Skeletal muscle tissue (tissue), 3 donors: ENCODE measurements at regions not wholly inside any gene's neighbourhood (a gene's known extent, or its start where the extent isn't known, plus 50 kb on each side); places are given as distances from the start of the nearest gene placed in this dataset.
A peak's percentile ranks its signal among the peaks of the same experiment; 100 is the strongest.

Experiments used
- H3K27ac ChIP-seq: one replicate; pipeline ENCODE4 v1.7.0; 2013; ENCODE audit warnings: mild to moderate bottlenecking, low read depth, low read length, inconsistent platforms
- H3K27me3 ChIP-seq, 3 donors: one replicate each; pipeline ENCODE4 v1.7.0; 2013; ENCODE audit warnings: low read length in 3 of 3; ENCODE audit not compliant: control insufficient read depth in 3 of 3, insufficient read depth in 3 of 3
- H3K36me3 ChIP-seq, 3 donors: one replicate each; pipeline ENCODE4 v1.7.0; 2013; ENCODE audit warnings: low read length in 3 of 3; ENCODE audit not compliant: control insufficient read depth in 3 of 3, insufficient read depth in 3 of 3
- H3K4me1 ChIP-seq, 3 donors: one replicate each; pipeline ENCODE4 v1.7.0; 2013; ENCODE audit warnings: low read length in 3 of 3, mild to moderate bottlenecking in 3 of 3; ENCODE audit not compliant: control insufficient read depth in 3 of 3, insufficient read depth in 3 of 3
- H3K4me3 ChIP-seq, 3 donors: one replicate each; pipeline ENCODE4 v1.7.0; 2013; ENCODE audit warnings: low read length in 3 of 3
- H3K9ac ChIP-seq, 3 donors: one replicate each; pipeline ENCODE4 v1.7.0; 2013; ENCODE audit warnings: low read length in 3 of 3, mild to moderate bottlenecking in 3 of 3, moderate library complexity in 2 of 3, low read depth in 1 of 3
- H3K9me3 ChIP-seq, 3 donors: one replicate each; pipeline ENCODE4 v1.7.0; 2013; ENCODE audit warnings: low read length in 3 of 3; ENCODE audit not compliant: control insufficient read depth in 3 of 3
- donor health status: Osteomylitis.

- H3K36me3 ChIP-seq: no peaks in the 10 kb centered on the region
- H3K9me3 ChIP-seq: no peaks in the 10 kb centered on the region
- no peaks in the 10 kb centered on the region for H3K27me3 ChIP-seq
- H3K4me1 ChIP-seq: peaks cover 0 to 8% (median 3%) of the 10 kb centered on the region in 3 donors
- H3K4me3 ChIP-seq: peak overlapping the region in 1 of 3 donors; percentile 4
- H3K27ac ChIP-seq: peak overlapping the region; percentile 33
- H3K9ac ChIP-seq: no peak overlapping the region
These were observed 311.9 kb upstream of the NT5C1B start for GRCh38 chr2:18901242-18901641.

- H3K4me1 ChIP-seq: peaks cover 0 to 8% (median 3%) of the 10 kb centered on the region in 3 donors
- no peaks in the 10 kb centered on the region for H3K27me3 ChIP-seq
- H3K9me3 ChIP-seq: no peaks in the 10 kb centered on the region
- H3K36me3 ChIP-seq: no peaks in the 10 kb centered on the region
- no peak overlapping the region for H3K9ac ChIP-seq
- H3K27ac ChIP-seq: peak overlapping the region; percentile 33
- H3K4me3 ChIP-seq: no peak overlapping the region
These were observed 311.3 kb upstream of the NT5C1B start for GRCh38 chr2:18900691-18901141.

GRCh38 chr2:18899725-18900124 is 310.4 kb upstream of the NT5C1B start:
- Histone ChIP-seq H3K27ac (no peak overlapping the region), H3K9ac (no peak overlapping the region), H3K9me3 (no peaks in the 10 kb centered on the region), H3K4me1 (peaks cover 0 to 8% (median 3%) of the 10 kb centered on the region in 3 donors), H3K4me3 (no peak overlapping the region), H3K36me3 (no peaks in the 10 kb centered on the region), H3K27me3 (no peaks in the 10 kb centered on the region)

- Histone ChIP-seq H3K9ac (no peak overlapping the region), H3K4me3 (no peak overlapping the region), H3K4me1 (peaks cover 0 to 8% (median 3%) of the 10 kb centered on the region in 3 donors), H3K27me3 (no peaks in the 10 kb centered on the region), H3K36me3 (no peaks in the 10 kb centered on the region), H3K9me3 (no peaks in the 10 kb centered on the region), H3K27ac (no peak overlapping the region)
These were observed 308.9 kb upstream of the NT5C1B start for GRCh38 chr2:18898271-18898670.

- H3K9me3 ChIP-seq: no peaks in the 10 kb centered on the region
- no peak overlapping the region for H3K27ac ChIP-seq
These were observed 306.9 kb upstream of the NT5C1B start for GRCh38 chr2:18896125-18896764.

GRCh38 chr2:18891600-18892345 is 302.4 kb upstream of the NT5C1B start:
- Histone ChIP-seq H3K4me1 (peaks cover 0 to 4% (median 0%) of the 10 kb centered on the region in 3 donors), H3K27ac (no peak overlapping the region), H3K36me3 (no peaks in the 10 kb centered on the region), H3K9me3 (no peaks in the 10 kb centered on the region), H3K4me3 (no peak overlapping the region), H3K9ac (no peak overlapping the region), H3K27me3 (no peaks in the 10 kb centered on the region)

More at GRCh38 chr2:18896125-18896764, 306.9 kb upstream of the NT5C1B start:
- H3K4me3 ChIP-seq: no peak overlapping the region
- H3K36me3 ChIP-seq: no peaks in the 10 kb centered on the region
- H3K4me1 ChIP-seq: peaks cover 0 to 8% (median under 1%) of the 10 kb centered on the region in 3 donors
- H3K9ac ChIP-seq: no peak overlapping the region
- H3K27me3 ChIP-seq: no peaks in the 10 kb centered on the region

- H3K9ac ChIP-seq: no peak overlapping the region
- peak overlapping the region; percentile 60 for H3K27ac ChIP-seq
- no peaks in the 10 kb centered on the region for H3K36me3 ChIP-seq
- no peaks in the 10 kb centered on the region for H3K27me3 ChIP-seq
- H3K9me3 ChIP-seq: no peaks in the 10 kb centered on the region
- peaks cover 0 to 4% (median 0%) of the 10 kb centered on the region in 3 donors for H3K4me1 ChIP-seq
- H3K4me3 ChIP-seq: no peak overlapping the region
These were observed 300.4 kb upstream of the NT5C1B start for GRCh38 chr2:18889565-18890332.

- no peak overlapping the region for H3K9ac ChIP-seq
- no peak overlapping the region for H3K27ac ChIP-seq
- H3K4me1 ChIP-seq: peaks cover 0 to 4% (median 0%) of the 10 kb centered on the region in 3 donors
- no peaks in the 10 kb centered on the region for H3K9me3 ChIP-seq
- no peaks in the 10 kb centered on the region for H3K27me3 ChIP-seq
- H3K4me3 ChIP-seq: no peak overlapping the region
- no peaks in the 10 kb centered on the region for H3K36me3 ChIP-seq
These were observed 296.1 kb upstream of the NT5C1B start for GRCh38 chr2:18885457-18885856.

- H3K27ac ChIP-seq: no peak overlapping the region
- no peaks in the 10 kb centered on the region for H3K36me3 ChIP-seq
- H3K9me3 ChIP-seq: no peaks in the 10 kb centered on the region
- no peaks in the 10 kb centered on the region for H3K27me3 ChIP-seq
- no peak overlapping the region for H3K9ac ChIP-seq
- H3K4me3 ChIP-seq: no peak overlapping the region
- no peaks in the 10 kb centered on the region for H3K4me1 ChIP-seq
These were observed 294.5 kb upstream of the NT5C1B start for GRCh38 chr2:18883616-18884456.
